GM23248 (cell line): ENCODE measurements at regions not wholly inside any gene's neighbourhood (a gene's known extent, or its start where the extent isn't known, plus 50 kb on each side); places are given as distances from the start of the nearest gene placed in this dataset.

Source experiments
- DNase-seq: peaks from one replicate; pipeline ENCODE4 v3.0.0-alpha.2; 2015
- H2AFZ ChIP-seq: fragments of 200-600 bp; sonication (generic); 2 replicates; pipeline ENCODE4 v1.6.1; 2016; ENCODE audit warnings: antibody characterized with exemption
- H3F3A ChIP-seq: fragments of 200-600 bp; sonication (generic); 2 replicates; pipeline ENCODE4 v1.6.1; 2016; ENCODE audit warnings: mild to moderate bottlenecking, antibody characterized with exemption, mixed run types; ENCODE audit not compliant: insufficient read depth
- H3K27ac ChIP-seq: fragments of 200-600 bp; sonication (generic); 2 replicates; pipeline ENCODE4 v1.5.1; 2016; ENCODE audit warnings: mild to moderate bottlenecking
- H3K27me3 ChIP-seq: fragments of 200-600 bp; sonication (generic); replicated peaks from 2 replicates; pipeline ENCODE4 v1.6.1; 2016; ENCODE audit warnings: mild to moderate bottlenecking; ENCODE audit not compliant: insufficient read depth
- H3K36me3 ChIP-seq: fragments of 200-600 bp; sonication (generic); 2 replicates; pipeline ENCODE4 v1.6.1; 2016; ENCODE audit warnings: low read depth, mild to moderate bottlenecking
- H3K4me1 ChIP-seq: fragments of 200-600 bp; sonication (generic); 2 replicates; pipeline ENCODE4 v1.6.1; 2016; ENCODE audit warnings: mild to moderate bottlenecking; ENCODE audit not compliant: insufficient read depth
- H3K4me2 ChIP-seq: fragments of 200-600 bp; sonication (generic); one replicate; pipeline ENCODE4 v1.6.1; 2016; ENCODE audit warnings: mild to moderate bottlenecking; ENCODE audit not compliant: unreplicated experiment
- H3K4me3 ChIP-seq: fragments of 200-600 bp; sonication (generic); 2 replicates; pipeline ENCODE4 v1.5.1; 2016; ENCODE audit warnings: mild to moderate bottlenecking
- H3K79me2 ChIP-seq: fragments of 200-600 bp; sonication (generic); 2 replicates; pipeline ENCODE4 v1.6.1; 2016; ENCODE audit warnings: mild to moderate bottlenecking; ENCODE audit not compliant: insufficient read depth
- H3K9ac ChIP-seq: fragments of 200-600 bp; sonication (generic); 2 replicates; pipeline ENCODE4 v1.6.1; 2016; ENCODE audit warnings: mild to moderate bottlenecking
- H3K9me2 ChIP-seq: fragments of 200-600 bp; sonication (generic); 2 replicates; pipeline ENCODE4 v1.6.1; 2016; ENCODE audit warnings: mixed run types, mild to moderate bottlenecking, moderate library complexity; ENCODE audit not compliant: insufficient read depth
- H3K9me3 ChIP-seq: fragments of 200-600 bp; sonication (generic); one replicate; pipeline ENCODE4 v1.6.1; 2017; ENCODE audit warnings: low read depth
- H4K20me1 ChIP-seq: fragments of 200-600 bp; sonication (generic); 2 replicates; pipeline ENCODE4 v1.6.0; 2016; ENCODE audit not compliant: insufficient read depth
- EZH2 ChIP-seq: fragments of 200-600 bp; sonication (generic); IDR thresholded peaks from 2 replicates; pipeline ENCODE4 v1.6.1; 2018; ENCODE audit warnings: antibody characterized with exemption, mild to moderate bottlenecking; ENCODE audit not compliant: insufficient read depth, poor library complexity, severe bottlenecking
- EZH2phosphoT487 ChIP-seq: fragments of 200-600 bp; sonication (generic); IDR thresholded peaks from 2 replicates; pipeline ENCODE4 v1.6.1; 2018; ENCODE audit warnings: antibody characterized with exemption, moderate library complexity, mild to moderate bottlenecking, low read depth; ENCODE audit not compliant: insufficient read depth
- WGBS, 2 experiments: methylation state at CpG; one replicate each; pipeline ENCODE4 v1.1.6; 2015 to 2017; ENCODE audit warnings: low lambda C conversion rate in 2 of 2, low coverage in 1 of 2; ENCODE audit errors: missing lambda C conversion rate in 2 of 2; 5-methylcytosine and 5-hydroxymethylcytosine counted together
- in situ Hi-C: fragments of 300-500 bp; cut with MboI; formaldehyde crosslinking; loops from 2 replicates; pipeline ENCODE4 v1.15.0; 2020

GRCh38 chr3:104988496-104988895, 378.2 kb upstream of the ALCAM start:
- H3K4me2 ChIP-seq = no peak overlapping the region
- H3K4me3 ChIP-seq = no peak overlapping the region
- no peaks in the 10 kb centered on the region for H3K79me2 ChIP-seq
- H3K4me1 ChIP-seq = no peaks in the 10 kb centered on the region
- H3K36me3 ChIP-seq = no peaks in the 10 kb centered on the region
- H3K27me3 ChIP-seq = no peaks in the 10 kb centered on the region
- no peak overlapping the region for H3K9ac ChIP-seq
- WGBS, 2 experiments = 44 to 54% methylated on average over 3 of the region's 3 CpGs
- no peaks in the 10 kb centered on the region for H3K9me2 ChIP-seq
- H2AFZ ChIP-seq = no peak overlapping the region
- no peaks in the 10 kb centered on the region for H4K20me1 ChIP-seq
- no peak overlapping the region for H3K27ac ChIP-seq
- in situ Hi-C loops = no loop called here
- TF ChIP-seq EZH2phosphoT487 = no peak
- TF ChIP-seq EZH2 = no peak
- peak; percentile 40 for DNase-seq
- no peaks in the 10 kb centered on the region for H3K9me3 ChIP-seq
- H3F3A ChIP-seq = no peaks in the 10 kb centered on the region

DNA sequence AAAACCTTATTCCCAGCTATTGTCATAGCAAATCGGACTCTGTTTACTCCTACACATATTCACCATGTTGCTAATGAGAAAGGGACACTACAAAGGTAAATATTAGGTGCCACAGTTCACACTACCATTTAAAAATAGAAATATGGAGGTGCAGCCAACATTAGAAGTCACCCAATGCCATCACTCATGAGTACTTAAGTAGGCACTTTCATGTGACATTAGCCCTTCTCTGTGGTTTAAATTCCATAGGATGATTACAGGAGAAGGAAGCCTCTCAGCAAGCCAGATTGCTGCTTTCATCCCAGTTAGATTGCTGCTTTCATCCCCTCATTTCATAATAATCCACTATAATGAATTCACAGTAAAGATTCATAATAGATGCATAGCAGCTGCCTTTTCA, 376.8 kb upstream of the ALCAM start:
- Histone ChIP-seq H3F3A (no peaks in the 10 kb centered on the region), H3K36me3 (no peaks in the 10 kb centered on the region), H3K4me1 (no peaks in the 10 kb centered on the region), H2AFZ (no peak overlapping the region), H3K9ac (no peak overlapping the region), H3K4me3 (no peak overlapping the region), H4K20me1 (no peaks in the 10 kb centered on the region), H3K4me2 (no peak overlapping the region), H3K27me3 (no peaks in the 10 kb centered on the region), H3K27ac (no peak overlapping the region), H3K9me2 (no peaks in the 10 kb centered on the region), H3K79me2 (no peaks in the 10 kb centered on the region), H3K9me3 (no peaks in the 10 kb centered on the region)
- DNase-seq = peak; percentile 12
- TF ChIP-seq EZH2phosphoT487 (no peak), EZH2 (no peak)
- in situ Hi-C loops = no loop called here
- 8 to 19% methylated on average over 1 of the region's 1 CpG for WGBS, 2 experiments

- no peaks in the 10 kb centered on the region for H3K4me1 ChIP-seq
- no peak overlapping the region for H2AFZ ChIP-seq
- no peaks in the 10 kb centered on the region for H4K20me1 ChIP-seq
- no peak overlapping the region for H3K9ac ChIP-seq
- no peaks in the 10 kb centered on the region for H3K9me3 ChIP-seq
- no peaks in the 10 kb centered on the region for H3K36me3 ChIP-seq
- no peak overlapping the region for H3K27ac ChIP-seq
- no peak overlapping the region for H3K4me2 ChIP-seq
- no peak overlapping the region for H3K4me3 ChIP-seq
- no peaks in the 10 kb centered on the region for H3K9me2 ChIP-seq
- no peaks in the 10 kb centered on the region for H3F3A ChIP-seq
- TF ChIP-seq EZH2phosphoT487 = no peak
- TF ChIP-seq EZH2 = no peak
- no peaks in the 10 kb centered on the region for H3K27me3 ChIP-seq
- DNase-seq = peak; percentile 0
- in situ Hi-C loops = no loop called here
- WGBS, 2 experiments = 45% methylated on average over 2 of the region's 2 CpGs
- no peaks in the 10 kb centered on the region for H3K79me2 ChIP-seq
Measured at GRCh38 chr3:104990758-104991157, 376.0 kb upstream of the ALCAM start.

DNA sequence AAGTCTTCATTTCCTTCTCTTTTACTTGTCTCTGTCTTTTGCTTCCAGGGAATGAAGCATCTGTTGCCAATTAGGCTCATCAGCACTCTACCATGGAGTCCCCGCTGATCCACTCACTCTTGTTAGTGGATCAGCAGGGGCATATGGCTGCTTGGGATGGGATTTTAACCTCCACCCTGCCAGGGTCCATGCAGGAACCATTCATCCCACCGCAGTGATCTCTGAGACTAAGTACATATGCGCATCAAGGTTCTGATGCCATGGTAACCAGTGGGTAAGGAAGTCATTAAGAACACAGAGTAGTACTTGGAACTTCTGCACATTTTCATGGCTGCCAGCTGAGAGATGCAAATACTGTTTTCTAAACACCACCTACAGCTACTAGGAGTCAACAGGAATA, 374.0 kb upstream of the ALCAM start:
- WGBS, 2 experiments = 13 to 18% methylated on average over 3 of the region's 3 CpGs

GRCh38 chr3:105006164-105006563, 360.5 kb upstream of the ALCAM start:
- H2AFZ ChIP-seq = no peak overlapping the region
- no peak overlapping the region for H3K27ac ChIP-seq
- H3K9ac ChIP-seq = no peak overlapping the region
- no peaks in the 10 kb centered on the region for H3K9me2 ChIP-seq
- H3K27me3 ChIP-seq = no peaks in the 10 kb centered on the region; the same call in 1 of the 2 replicates
- H3K4me2 ChIP-seq = no peak overlapping the region
- no peaks in the 10 kb centered on the region for H4K20me1 ChIP-seq
- in situ Hi-C loops = no loop called here
- no peaks in the 10 kb centered on the region for H3F3A ChIP-seq
- no peaks in the 10 kb centered on the region for H3K36me3 ChIP-seq
- no peaks in the 10 kb centered on the region for H3K79me2 ChIP-seq
- DNase-seq = no peak
- no peak overlapping the region for H3K4me3 ChIP-seq
- no peaks in the 10 kb centered on the region for H3K9me3 ChIP-seq
- no peak for TF ChIP-seq EZH2phosphoT487
- no peak for TF ChIP-seq EZH2
- H3K4me1 ChIP-seq = no peaks in the 10 kb centered on the region

More for the DNA sequence above, 374.0 kb upstream of the ALCAM start:
- Histone ChIP-seq H3K9ac (no peak overlapping the region), H3F3A (no peaks in the 10 kb centered on the region), H3K79me2 (no peaks in the 10 kb centered on the region), H3K27me3 (no peaks in the 10 kb centered on the region), H3K4me3 (no peak overlapping the region), H3K9me2 (no peaks in the 10 kb centered on the region), H3K27ac (no peak overlapping the region), H3K36me3 (no peaks in the 10 kb centered on the region), H2AFZ (no peak overlapping the region), H3K4me1 (no peaks in the 10 kb centered on the region), H3K4me2 (no peak overlapping the region), H4K20me1 (no peaks in the 10 kb centered on the region), H3K9me3 (no peaks in the 10 kb centered on the region)
- TF ChIP-seq EZH2 (no peak), EZH2phosphoT487 (no peak)
- in situ Hi-C loops = no loop called here
- DNase-seq = no peak
